ENCODE measurements at regions not wholly inside any gene's neighbourhood (a gene's known extent, or its start where the extent isn't known, plus 50 kb on each side); places are given as distances from the start of the nearest gene placed in this dataset.
"Not testable (repeated sequence)": the region's sequence is repeated elsewhere in the genome, so short reads cannot be mapped to it uniquely, and the experiment has no call there.

- not testable (repeated sequence) for TF ChIP-seq POLR2AphosphoS5, CTCF, POLR2A, EP300 (IDR thresholded peaks at IDR 0.05)
These were observed 353.3 kb upstream of the WSB1 start for GRCh38 chr17:26940587-26940986.
